Left forelimb (tissue), 1 donor: ENCODE measurements at regions not wholly inside any gene's neighbourhood (a gene's known extent, or its start where the extent isn't known, plus 50 kb on each side); places are given as distances from the start of the nearest gene placed in this dataset.

ENCODE experiments used
- DNase-seq: peaks from one replicate; pipeline ENCODE4 v3.0.0-alpha.2; 2018; ENCODE audit warnings: low spot score

- no peak for DNase-seq
These were observed 53.6 kb upstream of the SGCD start for GRCh38 chr5:156273325-156273724.

- DNase-seq: no peak
These were observed 52.5 kb upstream of the SGCD start for GRCh38 chr5:156274453-156274852.
